Hepatocyte (in vitro differentiated cells): ENCODE measurements at regions not wholly inside any gene's neighbourhood (a gene's known extent, or its start where the extent isn't known, plus 50 kb on each side); places are given as distances from the start of the nearest gene placed in this dataset.

Source experiments
- DNase-seq: peaks from one replicate; pipeline ENCODE4 v3.0.0-alpha.2; 2016; ENCODE audit warnings: low spot score
- H2AFZ ChIP-seq: fragments of 200-600 bp; sonication (generic); 2 replicates; pipeline ENCODE4 v1.6.0; 2016; ENCODE audit warnings: antibody characterized with exemption, mild to moderate bottlenecking
- H3K27ac ChIP-seq: fragments of 200-600 bp; sonication (generic); 2 replicates; pipeline ENCODE4 v1.5.1; 2016; ENCODE audit warnings: mild to moderate bottlenecking
- H3K27me3 ChIP-seq: fragments of 200-600 bp; sonication (generic); 2 replicates; pipeline ENCODE4 v1.6.1; 2016
- H3K36me3 ChIP-seq: fragments of 200-600 bp; sonication (generic); replicated peaks from 2 replicates; pipeline ENCODE4 v1.5.1; 2016; ENCODE audit warnings: low read depth; ENCODE audit not compliant: insufficient read depth
- H3K4me1 ChIP-seq: fragments of 200-600 bp; sonication (generic); 2 replicates; pipeline ENCODE4 v1.5.1; 2016; ENCODE audit warnings: mild to moderate bottlenecking, moderate library complexity; ENCODE audit not compliant: insufficient read depth
- H3K4me2 ChIP-seq: fragments of 200-600 bp; sonication (generic); 2 replicates; pipeline ENCODE4 v1.6.0; 2016
- H3K4me3 ChIP-seq: fragments of 200-600 bp; sonication (generic); 2 replicates; pipeline ENCODE4 v1.5.1; 2016; ENCODE audit warnings: mild to moderate bottlenecking
- H3K79me2 ChIP-seq: fragments of 200-600 bp; sonication (generic); 2 replicates; pipeline ENCODE4 v1.6.0; 2017; ENCODE audit warnings: mild to moderate bottlenecking
- H3K9me2 ChIP-seq: fragments of 200-600 bp; sonication (generic); replicated peaks from 2 replicates; pipeline ENCODE4 v1.6.0; 2017; ENCODE audit warnings: mild to moderate bottlenecking; ENCODE audit not compliant: insufficient read depth
- H3K9me3 ChIP-seq: fragments of 200-600 bp; sonication (generic); 2 replicates; pipeline ENCODE4 v1.5.1; 2016; ENCODE audit warnings: low read depth, mild to moderate bottlenecking
- H4K20me1 ChIP-seq: fragments of 200-600 bp; sonication (generic); 2 replicates; pipeline ENCODE4 v1.6.0; 2016; ENCODE audit warnings: mild to moderate bottlenecking; ENCODE audit not compliant: insufficient read depth, poor library complexity, severe bottlenecking
- CTCF ChIP-seq: fragments of 200-600 bp; sonication (generic); IDR thresholded peaks from 2 replicates; pipeline ENCODE4 v1.5.1; 2016; ENCODE audit warnings: antibody characterized with exemption, mild to moderate bottlenecking; ENCODE audit not compliant: poor library complexity
- EZH2 ChIP-seq: fragments of 200-600 bp; sonication (generic); IDR thresholded peaks from 2 replicates; pipeline ENCODE4 v1.6.1; 2016; ENCODE audit warnings: antibody characterized with exemption, mild to moderate bottlenecking, borderline replicate concordance
- EZH2phosphoT487 ChIP-seq: fragments of 200-600 bp; sonication (generic); IDR thresholded peaks from one replicate; pipeline ENCODE4 v1.6.1; 2018; ENCODE audit warnings: antibody characterized with exemption, mild to moderate bottlenecking, low read depth, moderate library complexity; ENCODE audit not compliant: unreplicated experiment, severe bottlenecking
- WGBS: methylation state at CpG from one replicate; pipeline ENCODE4 v1.1.6; 2016; ENCODE audit warnings: low lambda C conversion rate; ENCODE audit errors: missing lambda C conversion rate; 5-methylcytosine and 5-hydroxymethylcytosine counted together

GRCh38 chr7:153091477-153091876 is 331.9 kb downstream of the ACTR3B start:
- Histone ChIP-seq H3K4me3 (no peak overlapping the region), H3K4me2 (no peak overlapping the region), H3K79me2 (no peaks in the 10 kb centered on the region), H3K27ac (no peak overlapping the region), H3K27me3 (no peaks in the 10 kb centered on the region), H3K9me3 (no peaks in the 10 kb centered on the region), H3K4me1 (no peaks in the 10 kb centered on the region), H4K20me1 (no peaks in the 10 kb centered on the region), H3K9me2 (no peaks in the 10 kb centered on the region), H2AFZ (no peak overlapping the region), H3K36me3 (no peaks in the 10 kb centered on the region)
- TF ChIP-seq CTCF (no peak), EZH2 (no peak), EZH2phosphoT487 (no peak)
- DNase-seq = no peak
- 79% methylated on average over 13 of the region's 13 CpGs for WGBS

GRCh38 chr7:153097511-153098201 is 338.1 kb downstream of the ACTR3B start:
- Histone ChIP-seq H3K4me3 (no peak overlapping the region), H3K9me3 (no peaks in the 10 kb centered on the region), H3K4me1 (no peaks in the 10 kb centered on the region), H4K20me1 (no peaks in the 10 kb centered on the region), H3K27ac (no peak overlapping the region), H3K9me2 (no peaks in the 10 kb centered on the region), H3K4me2 (no peak overlapping the region), H3K36me3 (no peaks in the 10 kb centered on the region), H3K27me3 (no peaks in the 10 kb centered on the region), H2AFZ (no peak overlapping the region), H3K79me2 (no peaks in the 10 kb centered on the region)
- 91% methylated on average over 8 of the region's 8 CpGs for WGBS
- no peak for TF ChIP-seq EZH2phosphoT487
- TF ChIP-seq EZH2 = no peak
- TF ChIP-seq CTCF = no peak
- no peak for DNase-seq

GRCh38 chr7:153099235-153099634 is 339.7 kb downstream of the ACTR3B start:
- TF ChIP-seq CTCF (no peak), EZH2 (no peak), EZH2phosphoT487 (no peak)
- Histone ChIP-seq H3K9me2 (no peaks in the 10 kb centered on the region), H3K36me3 (no peaks in the 10 kb centered on the region), H3K4me1 (no peaks in the 10 kb centered on the region), H3K79me2 (no peaks in the 10 kb centered on the region), H2AFZ (no peak overlapping the region), H3K4me3 (no peak overlapping the region), H4K20me1 (no peaks in the 10 kb centered on the region), H3K9me3 (no peaks in the 10 kb centered on the region), H3K4me2 (no peak overlapping the region), H3K27ac (no peak overlapping the region), H3K27me3 (no peaks in the 10 kb centered on the region)
- no peak for DNase-seq
- WGBS = 88% methylated on average over 8 of the region's 8 CpGs
